GM19438 (cell line): ENCODE measurements at regions not wholly inside any gene's neighbourhood (a gene's known extent, or its start where the extent isn't known, plus 50 kb on each side); places are given as distances from the start of the nearest gene placed in this dataset.

Experiments
- ATAC-seq: cut with Tn5 transposase; IDR thresholded peaks from one replicate; pipeline ENCODE4 v1.9.1; 2021; ENCODE audit warnings: low read depth; ENCODE audit not compliant: unreplicated experiment

GRCh38 chr4:182973511-182973911 lies 56.3 kb upstream of the DCTD start:
- ATAC-seq = no peak

GRCh38 chr4:182971702-182972101 lies 54.5 kb upstream of the DCTD start:
- ATAC-seq = no peak

- peak; percentile 57 for ATAC-seq
Measured at GRCh38 chr4:182969651-182970279, 52.6 kb upstream of the DCTD start.

GRCh38 chr4:182968917-182969650 lies 51.9 kb upstream of the DCTD start:
- peak; percentile 75 for ATAC-seq

GRCh38 chr4:182967403-182967802 lies 50.2 kb upstream of the DCTD start:
- ATAC-seq = no peak
